ENCODE measurements at regions not wholly inside any gene's neighbourhood (a gene's known extent, or its start where the extent isn't known, plus 50 kb on each side); places are given as distances from the start of the nearest gene placed in this dataset.

DNA sequence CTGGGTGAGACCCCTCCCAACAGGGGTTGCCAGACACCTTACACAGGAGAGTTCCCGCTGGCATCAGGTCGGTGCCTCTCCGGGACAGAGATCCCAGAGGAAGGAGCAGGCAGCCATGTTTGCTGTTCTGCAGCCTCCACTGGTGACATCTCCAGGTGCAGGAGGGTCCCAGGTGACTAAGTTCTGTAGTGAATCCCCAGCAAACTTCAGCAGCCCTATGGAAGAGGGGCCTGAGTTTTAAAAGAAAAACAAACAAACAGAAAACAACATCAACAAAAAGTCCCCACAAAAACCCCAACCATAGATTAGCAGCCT is 515.1 kb downstream of the FRK start:
- intact Hi-C loops (cut with micrococcal nuclease), result no loop called here
- no peaks in the 10 kb centered on the region for H3K36me3 Mint-ChIP-seq
- H3K27me3 ChIP-seq (ENCODE audit: control insufficient read depth in 2 of 2, insufficient read depth in 2 of 2, low read length in 2 of 2), result no peaks in the 10 kb centered on the region
- H3K9ac ChIP-seq (ENCODE audit: insufficient read depth, low read length, poor library complexity, severe bottlenecking), result no peak overlapping the region
- WGBS (ENCODE audit: insufficient coverage), result 80% methylated on average over 1 of the region's 3 CpGs
- H3K4me2 ChIP-seq (replicated peaks; ENCODE audit: extremely low read depth, low read length, poor library complexity, severe bottlenecking), result no peak overlapping the region
- no peaks in the 10 kb centered on the region for H3K4me1 ChIP-seq (ENCODE audit: control insufficient read depth in 1 of 2, insufficient read depth in 2 of 2, low read length in 2 of 2)
- H3K27ac ChIP-seq (ENCODE audit: low read depth in 1 of 2, low read length in 2 of 2), result no peak overlapping the region
- no peaks in the 10 kb centered on the region for H3K4me1 Mint-ChIP-seq
- H3K36me3 ChIP-seq (replicated peaks in 1 of 2; ENCODE audit: control insufficient read depth in 1 of 2, insufficient read depth in 2 of 2, low read length in 2 of 2), result no peaks in the 10 kb centered on the region
- H3K4me3 ChIP-seq (replicated peaks in 1 of 3; ENCODE audit: low read depth in 2 of 3, low read length in 3 of 3), result no peak overlapping the region
- peaks cover 2 to 15% (median 6%) of the 10 kb centered on the region in 7 donors for H3K9me3 Mint-ChIP-seq
- no peaks in the 10 kb centered on the region for H3K79me2 ChIP-seq (ENCODE audit: insufficient read depth, low read length)
- no peak for DNase-seq
- H3K4me3 Mint-ChIP-seq, result no peak overlapping the region
- no peak overlapping the region for H2AFZ ChIP-seq (ENCODE audit: insufficient read depth, low read depth, low read length, poor library complexity, severe bottlenecking)
- H4K20me1 ChIP-seq (ENCODE audit: insufficient read depth, low read length), result no peaks in the 10 kb centered on the region
- H3K9me3 ChIP-seq (replicated peaks in 1 of 2; ENCODE audit: control insufficient read depth in 1 of 2, insufficient read depth in 1 of 2, low read length in 2 of 2), result peaks cover 11 to 12% of the 10 kb centered on the region in 2 donors
- H3K27me3 Mint-ChIP-seq (ENCODE audit: low read depth in 3 of 3), result peaks cover 0 to 1% (median 0%) of the 10 kb centered on the region in 3 donors
- H3K27ac Mint-ChIP-seq, result no peak overlapping the region
- TF ChIP-seq, protein P1, sequence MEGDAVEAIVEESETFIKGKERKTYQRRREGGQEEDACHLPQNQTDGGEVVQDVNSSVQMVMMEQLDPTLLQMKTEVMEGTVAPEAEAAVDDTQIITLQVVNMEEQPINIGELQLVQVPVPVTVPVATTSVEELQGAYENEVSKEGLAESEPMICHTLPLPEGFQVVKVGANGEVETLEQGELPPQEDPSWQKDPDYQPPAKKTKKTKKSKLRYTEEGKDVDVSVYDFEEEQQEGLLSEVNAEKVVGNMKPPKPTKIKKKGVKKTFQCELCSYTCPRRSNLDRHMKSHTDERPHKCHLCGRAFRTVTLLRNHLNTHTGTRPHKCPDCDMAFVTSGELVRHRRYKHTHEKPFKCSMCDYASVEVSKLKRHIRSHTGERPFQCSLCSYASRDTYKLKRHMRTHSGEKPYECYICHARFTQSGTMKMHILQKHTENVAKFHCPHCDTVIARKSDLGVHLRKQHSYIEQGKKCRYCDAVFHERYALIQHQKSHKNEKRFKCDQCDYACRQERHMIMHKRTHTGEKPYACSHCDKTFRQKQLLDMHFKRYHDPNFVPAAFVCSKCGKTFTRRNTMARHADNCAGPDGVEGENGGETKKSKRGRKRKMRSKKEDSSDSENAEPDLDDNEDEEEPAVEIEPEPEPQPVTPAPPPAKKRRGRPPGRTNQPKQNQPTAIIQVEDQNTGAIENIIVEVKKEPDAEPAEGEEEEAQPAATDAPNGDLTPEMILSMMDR (IDR thresholded peaks at IDR 0.05), result no peak

DNA sequence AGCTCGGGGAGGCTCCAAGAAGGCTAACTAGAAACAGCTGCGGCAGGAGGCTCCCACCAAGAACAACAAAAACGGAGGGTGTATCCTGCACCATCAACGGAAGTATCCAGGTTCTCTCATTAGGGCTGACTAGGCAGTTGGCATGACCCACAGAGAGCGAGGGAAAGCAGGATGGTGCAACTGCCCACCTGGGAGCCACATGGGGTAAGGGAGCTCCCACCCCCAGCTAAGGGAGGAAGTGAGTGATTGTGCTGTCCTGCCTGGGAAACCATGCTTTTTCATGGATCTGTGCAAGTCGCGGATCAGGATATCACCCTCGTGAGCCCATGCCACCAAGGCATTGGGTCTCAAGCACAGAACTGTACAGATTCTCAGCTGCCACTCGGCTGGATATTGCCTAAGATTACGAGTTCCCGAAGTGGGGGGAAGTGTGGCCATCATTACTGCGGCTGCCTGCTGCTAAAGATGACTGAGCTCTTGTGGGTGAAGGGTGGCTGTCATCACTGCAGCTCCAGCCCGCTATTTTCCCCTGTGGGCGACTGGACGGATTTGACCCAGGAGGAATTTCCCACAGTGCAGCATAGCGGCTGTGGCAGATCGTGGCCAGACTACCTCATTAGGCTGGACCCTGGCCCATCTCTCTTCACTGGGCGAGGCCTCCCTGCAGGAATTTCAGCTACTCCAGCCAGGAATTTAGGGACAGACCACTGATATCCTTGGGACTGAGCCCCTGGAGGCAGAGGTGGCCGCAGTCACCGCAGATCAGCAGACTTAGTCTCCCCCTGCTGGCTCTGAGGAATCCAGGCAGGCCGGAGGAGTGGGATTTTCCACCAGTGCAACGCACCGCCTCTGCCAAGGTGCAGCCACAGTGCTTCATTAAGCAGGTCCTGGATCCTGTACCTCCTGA is 515.7 kb downstream of the FRK start:
- intact Hi-C loops (cut with micrococcal nuclease), result no loop called here
- H3K27me3 Mint-ChIP-seq (ENCODE audit: low read depth in 3 of 3), result peaks cover 0 to 1% (median 0%) of the 10 kb centered on the region in 3 donors
- no peak overlapping the region for H3K4me3 Mint-ChIP-seq
- Histone ChIP-seq H3K27me3 (ENCODE audit: control insufficient read depth in 2 of 2, insufficient read depth in 2 of 2, low read length in 2 of 2) (no peaks in the 10 kb centered on the region), H3K4me3 (replicated peaks in 1 of 3; ENCODE audit: low read depth in 2 of 3, low read length in 3 of 3) (no peak overlapping the region), H3K9me3 (replicated peaks in 1 of 2; ENCODE audit: control insufficient read depth in 1 of 2, insufficient read depth in 1 of 2, low read length in 2 of 2) (peaks cover 11 to 12% of the 10 kb centered on the region in 2 donors), H3K36me3 (replicated peaks in 1 of 2; ENCODE audit: control insufficient read depth in 1 of 2, insufficient read depth in 2 of 2, low read length in 2 of 2) (no peaks in the 10 kb centered on the region), H3K4me1 (ENCODE audit: control insufficient read depth in 1 of 2, insufficient read depth in 2 of 2, low read length in 2 of 2) (no peaks in the 10 kb centered on the region), H3K9ac (ENCODE audit: insufficient read depth, low read length, poor library complexity, severe bottlenecking) (no peak overlapping the region), H3K79me2 (ENCODE audit: insufficient read depth, low read length) (no peaks in the 10 kb centered on the region), H4K20me1 (ENCODE audit: insufficient read depth, low read length) (no peaks in the 10 kb centered on the region), H2AFZ (ENCODE audit: insufficient read depth, low read depth, low read length, poor library complexity, severe bottlenecking) (no peak overlapping the region), H3K4me2 (replicated peaks; ENCODE audit: extremely low read depth, low read length, poor library complexity, severe bottlenecking) (no peak overlapping the region), H3K27ac (ENCODE audit: low read depth in 1 of 2, low read length in 2 of 2) (no peak overlapping the region)
- peaks cover 2 to 15% (median 6%) of the 10 kb centered on the region in 7 donors for H3K9me3 Mint-ChIP-seq
- TF ChIP-seq, protein P1 (IDR thresholded peaks at IDR 0.05), result no peak
- H3K4me1 Mint-ChIP-seq, result no peaks in the 10 kb centered on the region
- WGBS (ENCODE audit: insufficient coverage), result 88% methylated on average over 23 of the region's 23 CpGs
- H3K36me3 Mint-ChIP-seq, result no peaks in the 10 kb centered on the region
- H3K27ac Mint-ChIP-seq, result peak overlapping the region in 1 of 7 donors; percentile 30
- DNase-seq, result no peak
